ENCODE measurements at regions not wholly inside any gene's neighbourhood (a gene's known extent, or its start where the extent isn't known, plus 50 kb on each side); places are given as distances from the start of the nearest gene placed in this dataset.
"Not testable (repeated sequence)": the region's sequence is repeated elsewhere in the genome, so short reads cannot be mapped to it uniquely, and the experiment has no call there.

GRCh38 chr6:164616917-164617524, 692.4 kb downstream of the C6orf118 start:
- TF ChIP-seq EZH2 (IDR thresholded peaks at IDR 0.05; ENCODE audit: low read length) (no peak), CTCF (optimal IDR thresholded peaks at IDR 0.05 in 1 of 3, IDR thresholded peaks at IDR 0.05 in 1 of 3, conservative IDR thresholded peaks at IDR 0.05 in 1 of 3; ENCODE audit: extremely low read depth in 1 of 3, insufficient read depth in 2 of 3, low read length in 3 of 3) (no peak)
- Histone ChIP-seq H3K79me2 (ENCODE audit: control insufficient read depth, insufficient read depth, low read length) (no peaks in the 10 kb centered on the region), H3K4me2 (ENCODE audit: control insufficient read depth, extremely low read depth, insufficient read depth, low read depth, low read length) (no peak overlapping the region), H3K9ac (ENCODE audit: control insufficient read depth, extremely low read depth, insufficient read depth, low read length) (no peak overlapping the region), H3K36me3 (ENCODE audit: control insufficient read depth in 2 of 2, extremely low read depth in 1 of 2, insufficient read depth in 2 of 2, low read length in 2 of 2) (no peaks in the 10 kb centered on the region), H4K20me1 (ENCODE audit: control insufficient read depth, extremely low read depth, insufficient read depth, low read length) (no peaks in the 10 kb centered on the region), H3K4me1 (ENCODE audit: control insufficient read depth, extremely low read depth, insufficient read depth, low read length) (no peaks in the 10 kb centered on the region), H3K27me3 (ENCODE audit: control insufficient read depth, extremely low read depth, insufficient read depth, low read length) (no peaks in the 10 kb centered on the region), H3K27ac (ENCODE audit: control insufficient read depth, insufficient read depth, low read length) (no peak overlapping the region), H3K4me3 (ENCODE audit: control insufficient read depth in 2 of 3, extremely low read depth in 1 of 3, insufficient read depth in 2 of 3, low read depth in 1 of 3, low read length in 3 of 3) (no peak overlapping the region), H2AFZ (ENCODE audit: control insufficient read depth, low read length) (no peak overlapping the region), H3K9me1 (ENCODE audit: control insufficient read depth, extremely low read depth, insufficient read depth, low read length) (no peaks in the 10 kb centered on the region), H3K9me3 (ENCODE audit: control insufficient read depth, low read depth, low read length) (no peaks in the 10 kb centered on the region)
- no peak for DNase-seq (ENCODE audit: low read depth, low spot score)
- no peak for FAIRE-seq
- dilution Hi-C loops (cut with MboI; ENCODE audit: extremely low pct_ligation_motif_present, low sequenced_read_pairs), result no loop called here

GRCh38 chr6:164612751-164613150, 696.7 kb downstream of the C6orf118 start:
- no peak overlapping the region for H3K4me3 ChIP-seq (ENCODE audit: control insufficient read depth in 2 of 3, extremely low read depth in 1 of 3, insufficient read depth in 2 of 3, low read depth in 1 of 3, low read length in 3 of 3)
- DNase-seq (ENCODE audit: low read depth, low spot score) (no peak), FAIRE-seq (no peak)
- TF ChIP-seq CTCF (optimal IDR thresholded peaks at IDR 0.05 in 1 of 3, IDR thresholded peaks at IDR 0.05 in 1 of 3, conservative IDR thresholded peaks at IDR 0.05 in 1 of 3; ENCODE audit: extremely low read depth in 1 of 3, insufficient read depth in 2 of 3, low read length in 3 of 3) (no peak), EZH2 (IDR thresholded peaks at IDR 0.05; ENCODE audit: low read length) (no peak)
- H4K20me1 ChIP-seq (ENCODE audit: control insufficient read depth, extremely low read depth, insufficient read depth, low read length), result no peaks in the 10 kb centered on the region
- H3K79me2 ChIP-seq (ENCODE audit: control insufficient read depth, insufficient read depth, low read length), result no peaks in the 10 kb centered on the region
- H3K9me1 ChIP-seq (ENCODE audit: control insufficient read depth, extremely low read depth, insufficient read depth, low read length), result no peaks in the 10 kb centered on the region
- H3K36me3 ChIP-seq (ENCODE audit: control insufficient read depth in 2 of 2, extremely low read depth in 1 of 2, insufficient read depth in 2 of 2, low read length in 2 of 2), result no peaks in the 10 kb centered on the region
- no peak overlapping the region for H3K27ac ChIP-seq (ENCODE audit: control insufficient read depth, insufficient read depth, low read length)
- no peak overlapping the region for H2AFZ ChIP-seq (ENCODE audit: control insufficient read depth, low read length)
- dilution Hi-C loops (cut with MboI; ENCODE audit: extremely low pct_ligation_motif_present, low sequenced_read_pairs), result no loop called here
- H3K4me2 ChIP-seq (ENCODE audit: control insufficient read depth, extremely low read depth, insufficient read depth, low read depth, low read length), result no peak overlapping the region
- H3K27me3 ChIP-seq (ENCODE audit: control insufficient read depth, extremely low read depth, insufficient read depth, low read length), result no peaks in the 10 kb centered on the region
- H3K9ac ChIP-seq (ENCODE audit: control insufficient read depth, extremely low read depth, insufficient read depth, low read length), result no peak overlapping the region
- no peaks in the 10 kb centered on the region for H3K9me3 ChIP-seq (ENCODE audit: control insufficient read depth, low read depth, low read length)
- no peaks in the 10 kb centered on the region for H3K4me1 ChIP-seq (ENCODE audit: control insufficient read depth, extremely low read depth, insufficient read depth, low read length)

- H3K4me3 ChIP-seq (ENCODE audit: control insufficient read depth in 2 of 3, extremely low read depth in 1 of 3, insufficient read depth in 2 of 3, low read depth in 1 of 3, low read length in 3 of 3); dilution Hi-C loops (cut with MboI; ENCODE audit: extremely low pct_ligation_motif_present, low sequenced_read_pairs); H3K27ac ChIP-seq (ENCODE audit: control insufficient read depth, insufficient read depth, low read length); FAIRE-seq; H3K9ac ChIP-seq (ENCODE audit: control insufficient read depth, extremely low read depth, insufficient read depth, low read length); H3K9me3 ChIP-seq (ENCODE audit: control insufficient read depth, low read depth, low read length); H3K9me1 ChIP-seq (ENCODE audit: control insufficient read depth, extremely low read depth, insufficient read depth, low read length); H4K20me1 ChIP-seq (ENCODE audit: control insufficient read depth, extremely low read depth, insufficient read depth, low read length); H3K27me3 ChIP-seq (ENCODE audit: control insufficient read depth, extremely low read depth, insufficient read depth, low read length); DNase-seq (ENCODE audit: low read depth, low spot score); H3K79me2 ChIP-seq (ENCODE audit: control insufficient read depth, insufficient read depth, low read length); H3K4me2 ChIP-seq (ENCODE audit: control insufficient read depth, extremely low read depth, insufficient read depth, low read depth, low read length); H3K4me1 ChIP-seq (ENCODE audit: control insufficient read depth, extremely low read depth, insufficient read depth, low read length); H2AFZ ChIP-seq (ENCODE audit: control insufficient read depth, low read length); H3K36me3 ChIP-seq (ENCODE audit: control insufficient read depth in 2 of 2, extremely low read depth in 1 of 2, insufficient read depth in 2 of 2, low read length in 2 of 2): not testable (repeated sequence)
These were observed 698.5 kb downstream of the C6orf118 start for GRCh38 chr6:164610859-164611258.

- dilution Hi-C loops (cut with MboI; ENCODE audit: extremely low pct_ligation_motif_present, low sequenced_read_pairs), result not testable (repeated sequence)
These were observed 707.0 kb downstream of the C6orf118 start for GRCh38 chr6:164602415-164602814.

More at GRCh38 chr6:164602415-164602814, 707.0 kb downstream of the C6orf118 start:
- H2AFZ ChIP-seq (ENCODE audit: control insufficient read depth, low read length); H3K4me2 ChIP-seq (ENCODE audit: control insufficient read depth, extremely low read depth, insufficient read depth, low read depth, low read length); H4K20me1 ChIP-seq (ENCODE audit: control insufficient read depth, extremely low read depth, insufficient read depth, low read length); DNase-seq (ENCODE audit: low read depth, low spot score); H3K9ac ChIP-seq (ENCODE audit: control insufficient read depth, extremely low read depth, insufficient read depth, low read length); FAIRE-seq; H3K9me3 ChIP-seq (ENCODE audit: control insufficient read depth, low read depth, low read length); H3K9me1 ChIP-seq (ENCODE audit: control insufficient read depth, extremely low read depth, insufficient read depth, low read length); H3K27ac ChIP-seq (ENCODE audit: control insufficient read depth, insufficient read depth, low read length); H3K79me2 ChIP-seq (ENCODE audit: control insufficient read depth, insufficient read depth, low read length); H3K4me1 ChIP-seq (ENCODE audit: control insufficient read depth, extremely low read depth, insufficient read depth, low read length); H3K27me3 ChIP-seq (ENCODE audit: control insufficient read depth, extremely low read depth, insufficient read depth, low read length); H3K4me3 ChIP-seq (ENCODE audit: control insufficient read depth in 2 of 3, extremely low read depth in 1 of 3, insufficient read depth in 2 of 3, low read depth in 1 of 3, low read length in 3 of 3); H3K36me3 ChIP-seq (ENCODE audit: control insufficient read depth in 2 of 2, extremely low read depth in 1 of 2, insufficient read depth in 2 of 2, low read length in 2 of 2): not testable (repeated sequence)

All from keratinocyte (primary cell).